Gastrocnemius medialis (tissue), 4 donors: ENCODE measurements at regions not wholly inside any gene's neighbourhood (a gene's known extent, or its start where the extent isn't known, plus 50 kb on each side); places are given as distances from the start of the nearest gene placed in this dataset.

Source experiments
- POLR2A ChIP-seq, 2 donors: fragments of 450-650 bp; IDR thresholded peaks; one replicate each; pipeline ENCODE4 v1.6.1; 2017; ENCODE audit warnings: antibody characterized with exemption in 2 of 2, mild to moderate bottlenecking in 2 of 2, moderate library complexity in 2 of 2
- TF ChIP-seq, protein P1 (sequence below), 5 experiments: fragments of 450-650 bp in 3 of 5; fragments of 200-600 bp in 2 of 5; sonication (generic) in 2 of 5; IDR thresholded peaks in 4 of 5; conservative IDR thresholded peaks in 1 of 5; 1 replicate in 4 of 5; 2 replicates in 1 of 5; pipeline ENCODE4 v1.5.1; 2016 to 2019; ENCODE audit warnings: antibody characterized with exemption in 5 of 5, mild to moderate bottlenecking in 3 of 5, moderate library complexity in 3 of 5

DNA sequence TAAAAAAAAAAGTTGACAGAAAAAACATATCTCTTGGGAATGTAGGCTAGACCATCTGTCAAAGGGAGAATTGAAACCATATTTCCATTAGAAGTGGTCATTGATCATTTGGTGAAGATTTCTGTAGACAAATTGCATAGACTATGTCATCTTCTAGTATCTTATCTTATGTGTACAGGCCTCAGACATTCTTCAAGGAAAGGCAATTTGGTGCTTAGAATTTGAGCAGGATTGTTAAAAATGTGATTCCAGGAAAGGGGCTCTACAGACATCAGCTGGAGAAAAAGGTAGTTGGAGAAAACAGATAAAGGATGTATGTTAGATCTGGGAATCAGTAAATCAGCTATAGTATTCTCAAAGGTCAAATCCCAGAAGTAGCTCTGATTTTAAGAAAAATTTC lies 627.1 kb downstream of the TMTC2 start:
- TF ChIP-seq POLR2A (IDR thresholded peaks at IDR 0.05), result no peak
- TF ChIP-seq, protein P1, sequence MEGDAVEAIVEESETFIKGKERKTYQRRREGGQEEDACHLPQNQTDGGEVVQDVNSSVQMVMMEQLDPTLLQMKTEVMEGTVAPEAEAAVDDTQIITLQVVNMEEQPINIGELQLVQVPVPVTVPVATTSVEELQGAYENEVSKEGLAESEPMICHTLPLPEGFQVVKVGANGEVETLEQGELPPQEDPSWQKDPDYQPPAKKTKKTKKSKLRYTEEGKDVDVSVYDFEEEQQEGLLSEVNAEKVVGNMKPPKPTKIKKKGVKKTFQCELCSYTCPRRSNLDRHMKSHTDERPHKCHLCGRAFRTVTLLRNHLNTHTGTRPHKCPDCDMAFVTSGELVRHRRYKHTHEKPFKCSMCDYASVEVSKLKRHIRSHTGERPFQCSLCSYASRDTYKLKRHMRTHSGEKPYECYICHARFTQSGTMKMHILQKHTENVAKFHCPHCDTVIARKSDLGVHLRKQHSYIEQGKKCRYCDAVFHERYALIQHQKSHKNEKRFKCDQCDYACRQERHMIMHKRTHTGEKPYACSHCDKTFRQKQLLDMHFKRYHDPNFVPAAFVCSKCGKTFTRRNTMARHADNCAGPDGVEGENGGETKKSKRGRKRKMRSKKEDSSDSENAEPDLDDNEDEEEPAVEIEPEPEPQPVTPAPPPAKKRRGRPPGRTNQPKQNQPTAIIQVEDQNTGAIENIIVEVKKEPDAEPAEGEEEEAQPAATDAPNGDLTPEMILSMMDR (IDR thresholded peaks at IDR 0.05 in 4 of 5, conservative IDR thresholded peaks at IDR 0.05 in 1 of 5), result no peak
